ENCODE measurements at regions not wholly inside any gene's neighbourhood (a gene's known extent, or its start where the extent isn't known, plus 50 kb on each side); places are given as distances from the start of the nearest gene placed in this dataset.

DNA sequence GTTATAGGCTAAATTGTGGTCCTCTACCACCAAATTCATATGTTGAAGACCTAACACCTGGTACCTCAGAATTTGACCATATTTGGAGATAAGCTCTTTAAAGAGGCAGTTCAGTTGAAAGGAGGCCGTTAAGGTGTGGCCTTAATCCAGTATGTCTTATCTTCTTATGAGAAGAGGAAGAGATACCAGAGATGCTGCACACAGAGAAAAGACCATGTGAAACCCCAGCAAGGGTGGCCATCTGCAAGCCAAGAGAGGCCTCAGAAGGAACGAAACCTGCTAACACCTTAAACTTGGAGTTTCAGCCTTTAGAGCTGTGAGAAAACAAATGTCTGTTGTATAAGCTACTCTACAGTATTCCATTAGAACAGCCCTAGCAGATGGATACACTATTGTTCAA, 528.1 kb upstream of the DCC start:
- TF ChIP-seq, protein P1, sequence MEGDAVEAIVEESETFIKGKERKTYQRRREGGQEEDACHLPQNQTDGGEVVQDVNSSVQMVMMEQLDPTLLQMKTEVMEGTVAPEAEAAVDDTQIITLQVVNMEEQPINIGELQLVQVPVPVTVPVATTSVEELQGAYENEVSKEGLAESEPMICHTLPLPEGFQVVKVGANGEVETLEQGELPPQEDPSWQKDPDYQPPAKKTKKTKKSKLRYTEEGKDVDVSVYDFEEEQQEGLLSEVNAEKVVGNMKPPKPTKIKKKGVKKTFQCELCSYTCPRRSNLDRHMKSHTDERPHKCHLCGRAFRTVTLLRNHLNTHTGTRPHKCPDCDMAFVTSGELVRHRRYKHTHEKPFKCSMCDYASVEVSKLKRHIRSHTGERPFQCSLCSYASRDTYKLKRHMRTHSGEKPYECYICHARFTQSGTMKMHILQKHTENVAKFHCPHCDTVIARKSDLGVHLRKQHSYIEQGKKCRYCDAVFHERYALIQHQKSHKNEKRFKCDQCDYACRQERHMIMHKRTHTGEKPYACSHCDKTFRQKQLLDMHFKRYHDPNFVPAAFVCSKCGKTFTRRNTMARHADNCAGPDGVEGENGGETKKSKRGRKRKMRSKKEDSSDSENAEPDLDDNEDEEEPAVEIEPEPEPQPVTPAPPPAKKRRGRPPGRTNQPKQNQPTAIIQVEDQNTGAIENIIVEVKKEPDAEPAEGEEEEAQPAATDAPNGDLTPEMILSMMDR (conservative IDR thresholded peaks at IDR 0.05): no peak
- no peak for TF ChIP-seq ZFX (IDR thresholded peaks at IDR 0.05)

All from C4-2B (cell line).